Adrenal gland (tissue), 9 donors: ENCODE measurements at regions not wholly inside any gene's neighbourhood (a gene's known extent, or its start where the extent isn't known, plus 50 kb on each side); places are given as distances from the start of the nearest gene placed in this dataset.

Source experiments
- DNase-seq, 7 donors: peaks; one replicate each; pipeline ENCODE4 v3.0.0-alpha.2; 2019 to 2020
- H3K27ac ChIP-seq, 5 donors: fragments of 200-600 bp; sonication (generic) in 4 of 5; 1 replicate in 3 of 5; 2 replicates in 2 of 5; pipeline versions ENCODE4 v1.5.1 to v1.8.0; 2016 to 2020; ENCODE audit warnings: mild to moderate bottlenecking in 1 of 5
- H3K27me3 ChIP-seq: fragments of 200-600 bp; 2 replicates; pipeline ENCODE4 v1.8.0; 2021
- H3K36me3 ChIP-seq, 2 donors: fragments of 200-600 bp; replicated peaks in 1 of 2; 1 replicate in 1 of 2; 2 replicates in 1 of 2; pipeline versions ENCODE4 v1.5.1 to v1.8.0; 2018 to 2022
- H3K4me1 ChIP-seq, 2 donors: fragments of 200-600 bp; replicated peaks in 1 of 2; 1 replicate in 1 of 2; 2 replicates in 1 of 2; pipeline versions ENCODE4 v1.5.1 to v1.8.0; 2018 to 2021
- H3K4me3 ChIP-seq, 4 donors: fragments of 200-600 bp; sonication (generic) in 3 of 4; one replicate each; pipeline ENCODE4 v1.5.1; 2016 to 2018
- H3K9me3 ChIP-seq, 3 donors: fragments of 200-600 bp; sonication (generic) in 1 of 3; replicated peaks in 1 of 3; 1 replicate in 2 of 3; 2 replicates in 1 of 3; pipeline versions ENCODE4 v1.5.1 to v1.8.0; 2016 to 2021
- CTCF ChIP-seq, 6 experiments: fragments of 450-650 bp in 4 of 6; fragments of 200-600 bp in 2 of 6; sonication (generic) in 1 of 6; IDR thresholded peaks; 1 replicate in 5 of 6; 2 replicates in 1 of 6; pipeline versions ENCODE4 v1.5.1 to v1.8.0; 2016 to 2021; ENCODE audit warnings: antibody characterized with exemption in 6 of 6, mild to moderate bottlenecking in 2 of 6, moderate library complexity in 1 of 6
- POLR2A ChIP-seq, 2 donors: fragments of 450-650 bp; IDR thresholded peaks; one replicate each; pipeline ENCODE4 v1.6.1; 2017; ENCODE audit warnings: antibody characterized with exemption in 2 of 2, mild to moderate bottlenecking in 2 of 2, moderate library complexity in 1 of 2
- WGBS, 4 donors: extraction: QIAGEN DNeasy Blood & Tissue Kit in 2 of 4; methylation state at CpG; one replicate each; pipeline versions ENCODE4 v1.1.5 to v1.1.7; 2013 to 2017; 5-methylcytosine and 5-hydroxymethylcytosine counted together
- intact Hi-C, 2 donors: fragments of 100-400 bp; cut with DNase I; formaldehyde crosslinking; loops; one replicate each; pipeline versions ENCODE4 v1.14.1 to v1.15.0; 2022 to 2023
- donor health status: healthy with polysubstance abuse.
- donor health status: Bipolar disorder and iron deficiency.
- donor health status: DM: yes; HTN: yes; CAD: no.
- donor health status: DM: no; HTN: no; CAD: no.
- donor health status: DM: no; HTN: no; CAD: no.

DNA sequence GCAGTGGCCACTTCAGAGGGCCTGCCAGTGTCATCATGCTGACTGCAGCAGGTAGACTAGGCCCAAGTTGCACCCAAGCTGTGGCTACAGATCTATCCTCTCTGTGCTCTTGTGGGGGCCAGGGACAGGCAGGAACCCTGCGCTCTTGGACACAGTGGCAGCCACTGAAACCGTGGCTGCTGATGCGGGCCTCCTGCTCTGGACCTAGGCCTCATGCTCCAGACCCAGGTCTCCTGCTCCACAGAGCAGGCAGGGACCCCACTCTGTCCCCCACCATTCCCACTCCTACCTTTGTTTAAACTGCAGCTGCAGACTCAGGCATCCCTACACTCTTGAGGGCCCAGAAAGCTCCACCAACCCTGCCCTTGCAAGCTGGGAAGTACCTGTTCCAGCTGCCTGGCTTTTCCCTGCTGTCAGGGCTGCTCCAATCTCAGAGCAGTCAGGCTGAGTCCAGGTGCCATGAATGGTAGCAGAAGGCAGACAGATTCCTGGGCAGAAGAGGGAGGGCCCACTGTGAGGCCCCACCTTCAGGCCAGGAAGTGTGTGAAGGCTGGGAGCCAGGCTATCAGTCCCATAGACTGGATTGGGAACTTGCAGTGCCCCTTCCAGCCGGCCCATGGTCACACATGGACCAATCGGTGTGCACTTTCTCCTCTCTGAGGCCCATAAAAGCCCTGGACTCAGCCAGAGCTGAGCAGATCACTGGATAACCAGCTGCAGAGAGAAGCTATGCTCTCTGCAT is 634.0 kb upstream of the SEMA3D start:
- Histone ChIP-seq H3K27me3 (no peaks in the 10 kb centered on the region), H3K4me3 (no peak overlapping the region), H3K27ac (no peak overlapping the region), H3K4me1 (no peaks in the 10 kb centered on the region), H3K36me3 (no peaks in the 10 kb centered on the region), H3K9me3 (no peaks in the 10 kb centered on the region)
- no peak for DNase-seq
- intact Hi-C loops: no loop called here
- TF ChIP-seq POLR2A (IDR thresholded peaks at IDR 0.05) (no peak), CTCF (IDR thresholded peaks at IDR 0.05) (no peak)
- 91 to 100% (median 94%) methylated on average over 1 to 5 of the region's 5 CpGs for WGBS, 4 donors

- Histone ChIP-seq H3K4me1 (no peaks in the 10 kb centered on the region), H3K4me3 (no peak overlapping the region), H3K9me3 (no peaks in the 10 kb centered on the region), H3K27me3 (no peaks in the 10 kb centered on the region), H3K36me3 (no peaks in the 10 kb centered on the region), H3K27ac (no peak overlapping the region)
- no peak for DNase-seq
- TF ChIP-seq POLR2A (IDR thresholded peaks at IDR 0.05) (no peak), CTCF (IDR thresholded peaks at IDR 0.05) (no peak)
- intact Hi-C loops: no loop called here
Observed at GRCh38 chr7:85815526-85815925, 628.7 kb upstream of the SEMA3D start.

GRCh38 chr7:85806321-85806720 is 619.5 kb upstream of the SEMA3D start:
- no peaks in the 10 kb centered on the region for H3K27me3 ChIP-seq
- no peaks in the 10 kb centered on the region for H3K36me3 ChIP-seq
- no peak for DNase-seq
- intact Hi-C loops: no loop called here
- TF ChIP-seq POLR2A (IDR thresholded peaks at IDR 0.05): no peak
- TF ChIP-seq CTCF (IDR thresholded peaks at IDR 0.05): no peak
- no peak overlapping the region for H3K27ac ChIP-seq
- no peaks in the 10 kb centered on the region for H3K4me1 ChIP-seq
- no peaks in the 10 kb centered on the region for H3K9me3 ChIP-seq
- no peak overlapping the region for H3K4me3 ChIP-seq

DNA sequence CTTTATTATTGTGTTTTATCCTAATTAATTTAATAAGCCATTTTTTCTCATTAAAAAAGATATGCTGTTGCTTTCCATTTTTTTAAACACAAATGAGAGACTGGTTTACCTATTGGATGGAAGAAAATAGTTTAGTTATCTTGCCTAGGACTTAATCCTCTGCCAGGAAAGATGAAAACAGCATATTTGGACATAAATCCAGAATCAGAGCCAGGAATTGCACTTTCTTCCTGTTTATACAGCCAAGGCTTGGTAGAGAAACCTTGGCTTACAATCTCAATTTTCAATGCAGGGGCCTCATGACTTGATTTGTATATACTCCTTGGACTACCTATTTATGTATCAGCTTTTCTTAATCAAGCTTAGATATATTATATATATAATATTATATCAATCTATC is 618.8 kb upstream of the SEMA3D start:
- Histone ChIP-seq H3K4me1 (no peaks in the 10 kb centered on the region), H3K36me3 (no peaks in the 10 kb centered on the region), H3K27ac (no peak overlapping the region), H3K9me3 (no peaks in the 10 kb centered on the region), H3K27me3 (no peaks in the 10 kb centered on the region), H3K4me3 (no peak overlapping the region)
- intact Hi-C loops: no loop called here
- no peak for TF ChIP-seq CTCF (IDR thresholded peaks at IDR 0.05)
- no peak for TF ChIP-seq POLR2A (IDR thresholded peaks at IDR 0.05)
- no peak for DNase-seq
